Panc1 (cell line): ENCODE measurements at regions not wholly inside any gene's neighbourhood (a gene's known extent, or its start where the extent isn't known, plus 50 kb on each side); places are given as distances from the start of the nearest gene placed in this dataset.
"Not testable (repeated sequence)": the region's sequence is repeated elsewhere in the genome, so short reads cannot be mapped to it uniquely, and the experiment has no call there.

Experiments
- POLR2AphosphoS5 ChIP-seq: IDR thresholded peaks from 2 replicates; pipeline ENCODE4 v1.6.1; 2012; ENCODE audit warnings: mild to moderate bottlenecking, low read depth, low read length, moderate library complexity
- TF ChIP-seq, protein P1 (sequence below): fragments of 450-650 bp; IDR thresholded peaks from 2 replicates; pipeline ENCODE4 v1.5.1; 2017; ENCODE audit warnings: mild to moderate bottlenecking

DNA sequence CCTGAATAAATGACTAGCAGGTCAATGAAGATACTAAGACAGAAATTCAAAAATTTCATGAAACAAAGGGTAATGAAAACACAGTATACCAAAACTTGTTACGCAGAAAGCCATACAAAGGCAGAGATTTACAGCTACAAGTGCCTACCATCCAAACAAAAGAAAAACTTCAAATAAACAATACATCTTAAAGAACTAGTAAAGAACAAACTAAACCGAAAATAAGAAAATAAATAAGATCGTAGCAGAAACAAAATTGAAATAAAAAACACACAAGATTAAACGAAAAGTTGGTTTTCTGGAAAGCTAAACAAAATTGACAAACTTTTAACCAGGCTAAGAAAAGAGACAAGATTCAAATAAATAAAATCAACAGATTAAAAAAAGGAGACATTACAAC lies 51.5 kb downstream of the VPREB1 start:
- TF ChIP-seq, protein P1, sequence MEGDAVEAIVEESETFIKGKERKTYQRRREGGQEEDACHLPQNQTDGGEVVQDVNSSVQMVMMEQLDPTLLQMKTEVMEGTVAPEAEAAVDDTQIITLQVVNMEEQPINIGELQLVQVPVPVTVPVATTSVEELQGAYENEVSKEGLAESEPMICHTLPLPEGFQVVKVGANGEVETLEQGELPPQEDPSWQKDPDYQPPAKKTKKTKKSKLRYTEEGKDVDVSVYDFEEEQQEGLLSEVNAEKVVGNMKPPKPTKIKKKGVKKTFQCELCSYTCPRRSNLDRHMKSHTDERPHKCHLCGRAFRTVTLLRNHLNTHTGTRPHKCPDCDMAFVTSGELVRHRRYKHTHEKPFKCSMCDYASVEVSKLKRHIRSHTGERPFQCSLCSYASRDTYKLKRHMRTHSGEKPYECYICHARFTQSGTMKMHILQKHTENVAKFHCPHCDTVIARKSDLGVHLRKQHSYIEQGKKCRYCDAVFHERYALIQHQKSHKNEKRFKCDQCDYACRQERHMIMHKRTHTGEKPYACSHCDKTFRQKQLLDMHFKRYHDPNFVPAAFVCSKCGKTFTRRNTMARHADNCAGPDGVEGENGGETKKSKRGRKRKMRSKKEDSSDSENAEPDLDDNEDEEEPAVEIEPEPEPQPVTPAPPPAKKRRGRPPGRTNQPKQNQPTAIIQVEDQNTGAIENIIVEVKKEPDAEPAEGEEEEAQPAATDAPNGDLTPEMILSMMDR = not testable (repeated sequence)
- TF ChIP-seq POLR2AphosphoS5 = not testable (repeated sequence)
